ENCODE measurements at regions not wholly inside any gene's neighbourhood (a gene's known extent, or its start where the extent isn't known, plus 50 kb on each side); places are given as distances from the start of the nearest gene placed in this dataset.

DNA sequence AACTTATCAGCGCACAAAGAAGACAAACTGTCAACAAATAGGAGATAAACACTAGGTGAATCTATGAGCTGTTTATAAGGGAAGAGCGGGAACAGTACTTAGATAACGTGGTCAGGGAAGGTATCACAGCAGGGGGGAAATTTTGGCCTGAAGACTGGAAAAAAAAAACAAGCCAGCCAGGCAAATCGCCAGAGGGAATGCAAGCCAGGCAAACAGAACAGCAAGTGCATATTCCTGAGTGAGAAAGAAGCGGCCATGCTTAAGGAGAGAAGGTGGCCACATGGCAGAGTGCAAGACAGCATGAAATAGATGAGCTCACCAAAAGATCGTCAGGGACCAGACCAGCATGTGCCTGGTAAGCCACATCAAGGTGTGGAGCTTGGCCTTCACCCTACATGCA is 466.5 kb upstream of the ARID1B start:
- H2AFZ ChIP-seq = no peak overlapping the region
- no peak overlapping the region for H3K4me2 ChIP-seq (ENCODE audit: low read length)
- no peaks in the 10 kb centered on the region for H3K79me2 ChIP-seq
- no peak overlapping the region for H3K4me3 ChIP-seq (ENCODE audit: low read depth, low read length)
- H3K9me3 ChIP-seq (ENCODE audit: control insufficient read depth, low read length) = no peaks in the 10 kb centered on the region
- H3K27ac ChIP-seq = no peak overlapping the region
- H3K36me3 ChIP-seq (ENCODE audit: control insufficient read depth, insufficient read depth, low read length) = no peaks in the 10 kb centered on the region
- H3K4me1 ChIP-seq = no peaks in the 10 kb centered on the region
- TF ChIP-seq, protein P1, sequence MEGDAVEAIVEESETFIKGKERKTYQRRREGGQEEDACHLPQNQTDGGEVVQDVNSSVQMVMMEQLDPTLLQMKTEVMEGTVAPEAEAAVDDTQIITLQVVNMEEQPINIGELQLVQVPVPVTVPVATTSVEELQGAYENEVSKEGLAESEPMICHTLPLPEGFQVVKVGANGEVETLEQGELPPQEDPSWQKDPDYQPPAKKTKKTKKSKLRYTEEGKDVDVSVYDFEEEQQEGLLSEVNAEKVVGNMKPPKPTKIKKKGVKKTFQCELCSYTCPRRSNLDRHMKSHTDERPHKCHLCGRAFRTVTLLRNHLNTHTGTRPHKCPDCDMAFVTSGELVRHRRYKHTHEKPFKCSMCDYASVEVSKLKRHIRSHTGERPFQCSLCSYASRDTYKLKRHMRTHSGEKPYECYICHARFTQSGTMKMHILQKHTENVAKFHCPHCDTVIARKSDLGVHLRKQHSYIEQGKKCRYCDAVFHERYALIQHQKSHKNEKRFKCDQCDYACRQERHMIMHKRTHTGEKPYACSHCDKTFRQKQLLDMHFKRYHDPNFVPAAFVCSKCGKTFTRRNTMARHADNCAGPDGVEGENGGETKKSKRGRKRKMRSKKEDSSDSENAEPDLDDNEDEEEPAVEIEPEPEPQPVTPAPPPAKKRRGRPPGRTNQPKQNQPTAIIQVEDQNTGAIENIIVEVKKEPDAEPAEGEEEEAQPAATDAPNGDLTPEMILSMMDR (IDR thresholded peaks at IDR 0.05) = no peak
- H3K9ac ChIP-seq = no peak overlapping the region
- H3K27me3 ChIP-seq (ENCODE audit: control insufficient read depth, insufficient read depth, low read length) = no peaks in the 10 kb centered on the region

DNA sequence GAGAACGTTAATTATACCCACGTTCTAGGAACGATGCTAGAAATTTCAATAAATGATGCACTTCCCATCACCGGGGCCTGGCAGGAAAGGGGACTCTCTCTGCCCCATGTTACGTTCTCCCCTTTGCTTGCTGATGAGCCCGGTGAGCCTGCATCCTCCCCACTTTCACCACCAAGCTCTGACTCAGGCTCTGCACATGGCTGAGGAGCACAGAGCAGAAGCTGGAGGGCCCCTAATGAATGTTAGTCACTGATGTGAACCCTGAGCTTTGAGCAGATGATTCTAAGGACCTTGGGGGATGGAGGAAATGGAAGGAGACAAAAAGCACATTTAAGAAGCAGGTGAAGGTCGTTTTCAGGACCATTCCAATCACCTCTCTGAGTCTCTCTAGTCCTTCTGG is 468.2 kb upstream of the ARID1B start:
- Histone ChIP-seq H3K27me3 (ENCODE audit: control insufficient read depth, insufficient read depth, low read length) (no peaks in the 10 kb centered on the region), H3K9me3 (ENCODE audit: control insufficient read depth, low read length) (no peaks in the 10 kb centered on the region), H3K79me2 (no peaks in the 10 kb centered on the region), H3K9ac (no peak overlapping the region), H3K4me1 (no peaks in the 10 kb centered on the region), H3K27ac (no peak overlapping the region), H3K4me3 (ENCODE audit: low read depth, low read length) (no peak overlapping the region), H3K4me2 (ENCODE audit: low read length) (no peak overlapping the region), H3K36me3 (ENCODE audit: control insufficient read depth, insufficient read depth, low read length) (no peaks in the 10 kb centered on the region), H2AFZ (no peak overlapping the region)
- TF ChIP-seq, protein P1 (IDR thresholded peaks at IDR 0.05) = no peak

DNA sequence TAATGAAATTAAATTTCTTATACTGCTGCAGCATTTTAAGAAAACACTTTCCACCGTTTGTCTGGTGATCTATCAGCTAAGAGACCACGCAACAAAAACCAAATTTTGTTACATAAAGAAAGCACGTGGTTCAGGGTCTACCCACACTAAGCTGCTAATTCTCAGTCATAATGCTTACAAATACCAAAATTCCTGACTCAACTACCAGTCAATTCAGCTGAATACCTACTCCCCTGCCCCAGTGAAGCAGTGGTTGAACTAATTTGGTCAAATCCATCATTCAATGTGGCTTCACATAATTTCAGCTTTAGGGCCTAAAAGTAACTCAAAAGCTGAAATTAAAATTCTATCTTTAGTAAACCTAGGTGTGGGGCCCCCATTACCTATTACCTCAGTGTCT is 468.6 kb upstream of the ARID1B start:
- Histone ChIP-seq H3K27ac (no peak overlapping the region), H3K27me3 (ENCODE audit: control insufficient read depth, insufficient read depth, low read length) (no peaks in the 10 kb centered on the region), H3K4me3 (ENCODE audit: low read depth, low read length) (no peak overlapping the region), H3K9me3 (ENCODE audit: control insufficient read depth, low read length) (no peaks in the 10 kb centered on the region), H3K79me2 (no peaks in the 10 kb centered on the region), H3K9ac (no peak overlapping the region), H2AFZ (no peak overlapping the region), H3K4me2 (ENCODE audit: low read length) (no peak overlapping the region), H3K4me1 (no peaks in the 10 kb centered on the region), H3K36me3 (ENCODE audit: control insufficient read depth, insufficient read depth, low read length) (no peaks in the 10 kb centered on the region)
- TF ChIP-seq, protein P1 (IDR thresholded peaks at IDR 0.05) = no peak

DNA sequence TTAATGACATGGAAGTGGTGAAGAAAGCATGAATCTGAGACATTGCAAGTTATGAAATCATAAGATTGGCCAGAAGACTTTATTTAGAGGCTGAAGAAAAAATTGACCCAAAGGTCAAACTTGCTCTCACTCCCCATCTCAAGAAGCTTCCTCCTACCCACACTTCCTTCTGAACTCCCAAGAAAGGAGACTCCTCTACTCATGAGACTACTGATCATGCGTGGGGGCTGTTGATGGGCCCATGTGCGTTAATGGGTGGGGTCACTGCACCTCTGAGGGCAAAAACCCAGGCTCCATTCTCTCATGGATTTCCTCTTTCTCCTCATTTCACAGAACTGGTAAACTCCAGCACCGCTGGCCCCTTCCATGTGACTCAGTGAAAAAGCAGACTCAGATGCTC is 470.6 kb upstream of the ARID1B start:
- Histone ChIP-seq H3K9me3 (ENCODE audit: control insufficient read depth, low read length) (no peaks in the 10 kb centered on the region), H3K4me3 (ENCODE audit: low read depth, low read length) (no peak overlapping the region), H2AFZ (no peak overlapping the region), H3K36me3 (ENCODE audit: control insufficient read depth, insufficient read depth, low read length) (no peaks in the 10 kb centered on the region), H3K4me2 (ENCODE audit: low read length) (no peak overlapping the region), H3K4me1 (no peaks in the 10 kb centered on the region), H3K27ac (no peak overlapping the region), H3K27me3 (ENCODE audit: control insufficient read depth, insufficient read depth, low read length) (no peaks in the 10 kb centered on the region), H3K9ac (no peak overlapping the region), H3K79me2 (no peaks in the 10 kb centered on the region)
- TF ChIP-seq, protein P1 (IDR thresholded peaks at IDR 0.05) = no peak

DNA sequence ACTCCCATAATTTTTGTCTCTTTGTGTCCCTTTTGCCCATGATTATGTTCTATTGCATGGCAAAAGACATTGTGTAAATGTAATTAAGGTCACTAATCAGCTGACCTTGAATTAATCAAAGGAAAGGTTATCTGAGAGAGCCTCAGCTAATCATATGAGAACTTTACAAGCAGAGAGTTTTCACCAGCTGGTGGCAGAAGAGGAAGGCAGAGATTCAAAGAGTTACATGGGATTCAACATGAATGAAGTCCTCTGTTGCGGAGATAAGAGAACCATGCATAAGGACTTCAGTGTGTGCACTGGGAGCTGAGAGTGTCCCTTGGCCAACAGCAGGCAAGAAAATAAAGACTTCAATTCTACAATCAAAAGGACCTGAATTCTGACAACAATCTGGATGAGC is 494.1 kb upstream of the ARID1B start:
- Histone ChIP-seq H3K4me3 (ENCODE audit: low read depth, low read length) (no peak overlapping the region), H2AFZ (no peak overlapping the region), H3K36me3 (ENCODE audit: control insufficient read depth, insufficient read depth, low read length) (no peaks in the 10 kb centered on the region), H3K27ac (no peak overlapping the region), H3K9ac (no peak overlapping the region), H3K9me3 (ENCODE audit: control insufficient read depth, low read length) (no peaks in the 10 kb centered on the region), H3K27me3 (ENCODE audit: control insufficient read depth, insufficient read depth, low read length) (no peaks in the 10 kb centered on the region), H3K4me1 (no peaks in the 10 kb centered on the region), H3K79me2 (no peaks in the 10 kb centered on the region), H3K4me2 (ENCODE audit: low read length) (no peak overlapping the region)
- TF ChIP-seq, protein P1 (IDR thresholded peaks at IDR 0.05) = no peak
